ENCODE measurements at regions not wholly inside any gene's neighbourhood (a gene's known extent, or its start where the extent isn't known, plus 50 kb on each side); places are given as distances from the start of the nearest gene placed in this dataset.

GRCh38 chr2:12027136-12027535 is 280.7 kb downstream of the LPIN1 start:
- no peak for TF ChIP-seq CTCF (IDR thresholded peaks at IDR 0.05; ENCODE audit: borderline replicate concordance)
- no peaks in the 10 kb centered on the region for H3K9me3 ChIP-seq (replicated peaks)
- H3K36me3 ChIP-seq: no peaks in the 10 kb centered on the region
- DNase-seq: no peak
- H3K27me3 ChIP-seq (ENCODE audit: low read depth): no peaks in the 10 kb centered on the region
- H3K4me1 ChIP-seq: peaks cover 10% of the 10 kb centered on the region
- no peak overlapping the region for H3K4me3 ChIP-seq
- no peak overlapping the region for H3K27ac ChIP-seq (replicated peaks)
- intact Hi-C loops (cut with micrococcal nuclease): no loop called here

- Histone ChIP-seq H3K27me3 (ENCODE audit: low read depth) (no peaks in the 10 kb centered on the region), H3K27ac (replicated peaks) (no peak overlapping the region), H3K4me3 (no peak overlapping the region), H3K36me3 (no peaks in the 10 kb centered on the region), H3K9me3 (replicated peaks) (no peaks in the 10 kb centered on the region), H3K4me1 (no peaks in the 10 kb centered on the region)
- TF ChIP-seq CTCF (IDR thresholded peaks at IDR 0.05; ENCODE audit: borderline replicate concordance): no peak
- no peak for DNase-seq
- intact Hi-C loops (cut with micrococcal nuclease): no loop called here
Observed at GRCh38 chr2:12031866-12032265, 285.4 kb downstream of the LPIN1 start.

- no peaks in the 10 kb centered on the region for H3K9me3 ChIP-seq (replicated peaks)
- no peak for DNase-seq
- intact Hi-C loops (cut with micrococcal nuclease): no loop called here
Observed at GRCh38 chr2:12032398-12032797, 286.0 kb downstream of the LPIN1 start.

GRCh38 chr2:12032975-12033374 is 286.5 kb downstream of the LPIN1 start:
- TF ChIP-seq CTCF (IDR thresholded peaks at IDR 0.05; ENCODE audit: borderline replicate concordance): no peak
- intact Hi-C loops (cut with micrococcal nuclease): no loop called here
- H3K36me3 ChIP-seq: no peaks in the 10 kb centered on the region
- DNase-seq: no peak
- H3K4me1 ChIP-seq: no peaks in the 10 kb centered on the region
- H3K9me3 ChIP-seq (replicated peaks): no peaks in the 10 kb centered on the region
- H3K4me3 ChIP-seq: no peak overlapping the region
- no peaks in the 10 kb centered on the region for H3K27me3 ChIP-seq (ENCODE audit: low read depth)
- no peak overlapping the region for H3K27ac ChIP-seq (replicated peaks)

More at GRCh38 chr2:12032398-12032797, 286.0 kb downstream of the LPIN1 start:
- no peak overlapping the region for H3K27ac ChIP-seq (replicated peaks)
- no peak overlapping the region for H3K4me3 ChIP-seq
- H3K27me3 ChIP-seq (ENCODE audit: low read depth): no peaks in the 10 kb centered on the region
- no peaks in the 10 kb centered on the region for H3K4me1 ChIP-seq
- no peaks in the 10 kb centered on the region for H3K36me3 ChIP-seq
- no peak for TF ChIP-seq CTCF (IDR thresholded peaks at IDR 0.05; ENCODE audit: borderline replicate concordance)

- peaks cover 4% of the 10 kb centered on the region for H3K9me3 ChIP-seq (replicated peaks)
- no peak overlapping the region for H3K27ac ChIP-seq (replicated peaks)
- intact Hi-C loops (cut with micrococcal nuclease): no loop called here
- H3K4me3 ChIP-seq: no peak overlapping the region
- H3K36me3 ChIP-seq: no peaks in the 10 kb centered on the region
- DNase-seq: no peak
- H3K4me1 ChIP-seq: no peaks in the 10 kb centered on the region
- H3K27me3 ChIP-seq (ENCODE audit: low read depth): no peaks in the 10 kb centered on the region
- no peak for TF ChIP-seq CTCF (IDR thresholded peaks at IDR 0.05; ENCODE audit: borderline replicate concordance)
Observed at GRCh38 chr2:12033494-12033893, 287.1 kb downstream of the LPIN1 start.

- DNase-seq: no peak
- Histone ChIP-seq H3K27ac (replicated peaks) (no peak overlapping the region), H3K27me3 (ENCODE audit: low read depth) (no peaks in the 10 kb centered on the region), H3K36me3 (no peaks in the 10 kb centered on the region), H3K4me1 (no peaks in the 10 kb centered on the region), H3K4me3 (no peak overlapping the region), H3K9me3 (replicated peaks) (peaks cover 7% of the 10 kb centered on the region)
- intact Hi-C loops (cut with micrococcal nuclease): no loop called here
- TF ChIP-seq CTCF (IDR thresholded peaks at IDR 0.05; ENCODE audit: borderline replicate concordance): no peak
Observed at GRCh38 chr2:12034382-12034781, 287.9 kb downstream of the LPIN1 start.

Data from left ventricle myocardium inferior (tissue), 1 donor.